Tibial artery (tissue), 4 donors: ENCODE measurements at regions not wholly inside any gene's neighbourhood (a gene's known extent, or its start where the extent isn't known, plus 50 kb on each side); places are given as distances from the start of the nearest gene placed in this dataset.

ENCODE experiments used
- DNase-seq, 2 donors: peaks; one replicate each; pipeline ENCODE4 v3.0.0-alpha.2; 2019
- H3K27ac ChIP-seq, 2 donors: fragments of 200-600 bp; sonication (generic) in 1 of 2; 1 replicate in 1 of 2; 2 replicates in 1 of 2; pipeline ENCODE4 v1.5.1; 2018 to 2019; ENCODE audit warnings: mild to moderate bottlenecking in 1 of 2
- H3K27me3 ChIP-seq, 2 donors: fragments of 200-600 bp; sonication (generic) in 1 of 2; one replicate each; pipeline versions ENCODE4 v1.5.1 to v1.6.0; 2016 to 2019
- H3K36me3 ChIP-seq, 3 donors: fragments of 200-600 bp; sonication (generic) in 2 of 3; one replicate each; pipeline ENCODE4 v1.5.1; 2016 to 2019; ENCODE audit warnings: mild to moderate bottlenecking in 2 of 3
- H3K4me1 ChIP-seq, 4 donors: fragments of 200-600 bp; sonication (generic) in 2 of 4; 1 replicate in 3 of 4; 2 replicates in 1 of 4; pipeline ENCODE4 v1.5.1; 2016 to 2019
- H3K4me3 ChIP-seq, 2 donors: fragments of 200-600 bp; sonication (generic) in 1 of 2; 1 replicate in 1 of 2; 2 replicates in 1 of 2; pipeline ENCODE4 v1.5.1; 2018 to 2019; ENCODE audit warnings: mild to moderate bottlenecking in 2 of 2
- H3K9me3 ChIP-seq, 3 donors: fragments of 200-600 bp; sonication (generic) in 1 of 3; one replicate each; pipeline ENCODE4 v1.5.1; 2016 to 2019
- intact Hi-C: fragments of 100-400 bp; cut with DNase I; formaldehyde crosslinking; loops from one replicate; pipeline ENCODE4 v1.15.0; 2023; ENCODE audit warnings: low total_unique reads
- TF ChIP-seq, protein P1 (sequence below), 2 experiments: fragments of 200-600 bp in 1 of 2; fragments of 450-650 bp in 1 of 2; IDR thresholded peaks; one replicate each; pipeline ENCODE4 v1.5.1; 2017 to 2019; ENCODE audit warnings: antibody characterized with exemption in 2 of 2, mild to moderate bottlenecking in 1 of 2, moderate library complexity in 1 of 2

DNA sequence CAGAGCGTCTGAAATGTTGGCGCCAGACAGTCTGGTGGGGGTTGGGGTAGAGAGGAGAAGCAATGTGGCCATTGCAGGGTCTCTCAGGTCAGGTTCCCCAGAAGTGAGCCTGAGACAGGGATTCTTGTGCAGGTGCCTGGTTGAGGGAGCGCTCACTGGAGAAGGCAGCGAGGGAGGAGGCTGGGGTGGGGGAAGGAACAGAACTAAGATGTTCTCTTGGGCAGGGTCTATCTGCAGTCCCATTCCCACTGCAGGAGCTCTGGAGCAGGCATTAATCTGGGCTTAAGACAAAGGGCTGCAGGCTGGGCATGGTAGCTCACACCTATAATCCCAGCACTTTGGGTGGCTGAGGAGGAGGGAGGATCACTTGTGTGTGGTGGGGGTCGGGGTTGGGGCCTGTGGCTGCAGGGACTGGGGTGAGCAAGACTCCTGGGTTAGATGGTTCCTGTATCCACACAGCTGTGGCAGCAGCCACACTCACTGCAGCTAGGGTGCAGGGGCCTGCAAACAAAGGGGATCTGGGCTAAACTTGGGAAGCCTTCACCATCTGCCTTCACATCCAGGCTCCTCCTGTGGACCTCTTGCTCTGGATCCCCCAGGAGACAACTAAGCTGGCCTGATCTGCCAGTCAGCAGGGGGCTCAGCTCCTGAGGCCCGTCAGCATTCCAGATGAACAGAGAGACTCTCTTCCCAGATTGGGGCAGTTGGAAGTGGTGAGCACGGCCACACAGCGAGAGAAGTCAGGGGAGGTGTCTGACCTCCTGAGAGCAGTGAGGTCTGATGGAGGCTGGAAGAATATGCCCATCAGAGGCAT is 172.5 kb downstream of the ABHD5 start:
- peak in 1 of 2 donors; percentile 42 for DNase-seq
- Histone ChIP-seq H3K27me3 (peaks cover 0 to 6% of the 10 kb centered on the region in 2 donors), H3K4me1 (peaks cover 0 to 18% (median 4%) of the 10 kb centered on the region in 4 donors), H3K4me3 (no peak overlapping the region), H3K27ac (no peak overlapping the region), H3K36me3 (no peaks in the 10 kb centered on the region), H3K9me3 (no peaks in the 10 kb centered on the region)
- TF ChIP-seq, protein P1, sequence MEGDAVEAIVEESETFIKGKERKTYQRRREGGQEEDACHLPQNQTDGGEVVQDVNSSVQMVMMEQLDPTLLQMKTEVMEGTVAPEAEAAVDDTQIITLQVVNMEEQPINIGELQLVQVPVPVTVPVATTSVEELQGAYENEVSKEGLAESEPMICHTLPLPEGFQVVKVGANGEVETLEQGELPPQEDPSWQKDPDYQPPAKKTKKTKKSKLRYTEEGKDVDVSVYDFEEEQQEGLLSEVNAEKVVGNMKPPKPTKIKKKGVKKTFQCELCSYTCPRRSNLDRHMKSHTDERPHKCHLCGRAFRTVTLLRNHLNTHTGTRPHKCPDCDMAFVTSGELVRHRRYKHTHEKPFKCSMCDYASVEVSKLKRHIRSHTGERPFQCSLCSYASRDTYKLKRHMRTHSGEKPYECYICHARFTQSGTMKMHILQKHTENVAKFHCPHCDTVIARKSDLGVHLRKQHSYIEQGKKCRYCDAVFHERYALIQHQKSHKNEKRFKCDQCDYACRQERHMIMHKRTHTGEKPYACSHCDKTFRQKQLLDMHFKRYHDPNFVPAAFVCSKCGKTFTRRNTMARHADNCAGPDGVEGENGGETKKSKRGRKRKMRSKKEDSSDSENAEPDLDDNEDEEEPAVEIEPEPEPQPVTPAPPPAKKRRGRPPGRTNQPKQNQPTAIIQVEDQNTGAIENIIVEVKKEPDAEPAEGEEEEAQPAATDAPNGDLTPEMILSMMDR (IDR thresholded peaks at IDR 0.05) = no peak
- intact Hi-C loops = no loop called here

DNA sequence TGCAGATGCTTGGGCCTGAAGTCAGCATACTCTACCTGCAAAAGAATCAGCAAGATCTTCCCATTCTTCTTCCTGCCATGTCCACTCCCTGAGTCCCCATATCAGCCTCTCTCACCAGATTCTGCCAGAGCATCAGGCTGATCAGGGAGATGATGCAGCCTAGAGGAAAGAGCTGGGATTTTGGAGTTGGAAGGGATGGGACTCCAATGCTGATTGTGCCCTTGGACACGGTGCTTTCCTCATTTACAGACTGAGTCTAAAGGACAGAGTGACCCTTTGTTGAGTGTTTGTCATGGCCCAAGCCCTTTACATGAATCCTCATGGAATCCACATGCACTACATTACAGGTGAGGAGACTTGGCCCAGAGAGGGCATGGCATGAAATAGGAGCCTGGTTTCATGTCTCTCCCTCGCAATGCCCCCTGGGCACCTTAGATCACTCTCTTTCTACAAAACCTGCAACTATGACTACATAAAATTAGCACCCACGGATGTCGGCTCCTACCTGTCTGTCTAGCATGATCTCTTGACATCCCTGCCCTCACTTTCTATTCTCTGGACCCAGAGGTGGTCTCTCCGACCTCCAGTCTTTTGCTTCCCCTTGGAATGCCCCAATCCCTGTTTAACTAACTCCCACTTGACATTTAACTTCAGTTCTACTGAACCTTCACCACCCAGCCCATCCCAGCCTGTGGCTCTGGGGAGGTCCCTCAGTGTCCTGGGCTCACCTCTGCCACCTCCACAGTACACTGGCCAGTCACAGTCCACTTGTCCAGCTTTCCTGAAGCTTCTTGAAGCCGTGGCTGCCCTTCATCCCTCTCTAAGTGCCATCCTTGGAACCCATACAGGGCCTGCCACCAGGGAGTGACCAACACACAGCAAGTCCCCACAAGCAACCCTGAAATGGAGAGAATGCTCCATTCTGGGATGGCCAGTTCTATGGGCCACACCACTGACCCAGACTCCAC is 173.5 kb downstream of the ABHD5 start:
- Histone ChIP-seq H3K4me1 (peaks cover 0 to 21% (median 4%) of the 10 kb centered on the region in 4 donors), H3K27me3 (peaks cover 0 to under 1% of the 10 kb centered on the region in 2 donors), H3K36me3 (no peaks in the 10 kb centered on the region), H3K9me3 (no peaks in the 10 kb centered on the region), H3K27ac (no peak overlapping the region), H3K4me3 (no peak overlapping the region)
- intact Hi-C loops = no loop called here
- TF ChIP-seq, protein P1 (IDR thresholded peaks at IDR 0.05) = no peak
- DNase-seq = peak in 1 of 2 donors; percentile 31

DNA sequence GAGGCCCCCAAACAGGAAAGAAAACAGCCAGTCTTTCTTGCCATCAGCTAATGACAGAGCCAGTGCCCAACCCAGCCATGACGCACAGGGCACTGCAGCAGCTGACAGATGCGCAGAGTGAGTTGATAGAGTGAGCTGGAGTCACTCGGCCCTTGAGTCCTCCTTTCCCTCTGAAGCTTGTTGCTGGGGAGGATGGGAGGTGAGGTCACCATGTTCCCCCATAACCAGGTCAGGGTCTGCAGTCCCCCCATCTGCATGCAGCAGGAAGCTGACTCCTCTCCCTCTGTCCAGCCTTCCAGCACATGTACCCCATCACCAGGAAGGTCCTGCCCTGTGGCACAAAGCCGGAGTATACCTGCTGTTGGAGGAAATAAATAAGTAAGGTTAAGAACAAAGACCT is 174.6 kb downstream of the ABHD5 start:
- intact Hi-C loops = no loop called here
- no peak for DNase-seq
- TF ChIP-seq, protein P1 (IDR thresholded peaks at IDR 0.05) = no peak

DNA sequence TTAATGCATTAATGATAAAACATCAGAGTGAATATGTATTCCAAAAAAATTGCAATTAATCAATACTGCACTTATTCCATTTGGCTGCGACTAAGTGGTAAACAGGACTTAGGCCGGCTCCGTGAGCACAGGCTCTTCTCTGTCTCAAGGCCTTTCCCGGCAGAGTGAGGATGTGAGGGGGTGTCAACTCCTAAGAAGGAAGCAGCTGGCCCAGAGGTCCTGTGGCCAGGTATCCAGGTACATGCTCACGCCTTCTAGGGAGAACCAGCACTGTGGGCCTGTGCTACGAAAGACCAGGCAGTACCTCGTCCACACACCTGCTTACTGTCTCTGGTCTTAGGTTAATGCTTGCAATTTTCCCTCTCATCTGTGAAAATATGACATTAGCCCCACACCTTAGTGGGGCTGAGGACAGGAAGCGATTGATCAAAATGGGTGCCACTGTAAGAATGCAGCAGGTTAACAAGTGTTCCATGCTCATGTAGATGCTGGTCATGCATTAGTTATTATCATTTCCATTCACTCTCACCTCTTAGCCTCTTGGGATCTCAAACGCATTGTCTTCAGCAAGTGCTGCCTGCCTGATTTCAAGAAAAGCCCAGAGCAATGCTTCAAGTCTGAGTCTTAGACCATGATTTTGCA is 175.3 kb downstream of the ABHD5 start:
- Histone ChIP-seq H3K27ac (no peak overlapping the region), H3K27me3 (no peaks in the 10 kb centered on the region), H3K36me3 (no peaks in the 10 kb centered on the region), H3K9me3 (no peaks in the 10 kb centered on the region), H3K4me1 (peaks cover 0 to 39% (median 21%) of the 10 kb centered on the region in 4 donors), H3K4me3 (no peak overlapping the region)
- intact Hi-C loops = no loop called here
- no peak for DNase-seq
- TF ChIP-seq, protein P1 (IDR thresholded peaks at IDR 0.05) = no peak

More for the DNA sequence above, 174.6 kb downstream of the ABHD5 start:
- Histone ChIP-seq H3K4me1 (peaks cover 0 to 32% (median 14%) of the 10 kb centered on the region in 4 donors), H3K36me3 (no peaks in the 10 kb centered on the region), H3K27ac (no peak overlapping the region), H3K9me3 (no peaks in the 10 kb centered on the region), H3K4me3 (no peak overlapping the region), H3K27me3 (no peaks in the 10 kb centered on the region)
